ENCODE measurements at regions not wholly inside any gene's neighbourhood (a gene's known extent, or its start where the extent isn't known, plus 50 kb on each side); places are given as distances from the start of the nearest gene placed in this dataset.

GRCh38 chr1:229710746-229711145 is 84.7 kb downstream of the URB2 start:
- Histone ChIP-seq H3K36me3 (no peaks in the 10 kb centered on the region), H3K27ac (no peak overlapping the region), H3K4me1 (no peaks in the 10 kb centered on the region), H3K9me3 (peaks cover 0 to 8% of the 10 kb centered on the region in 2 donors), H3K4me3 (no peak overlapping the region), H3K27me3 (no peaks in the 10 kb centered on the region)
- DNase-seq: no peak
- in situ Hi-C loops (cut with MboI; ENCODE audit: low pct_ligation_motif_present in 1 of 4, low pct_unique_long_range_greater_than_20kb in 1 of 4, low sequenced_read_pairs in 3 of 4) (no loop called here), intact Hi-C loops (cut with DNase I; ENCODE audit: low total_unique reads) (no loop called here)
- no peak for TF ChIP-seq POLR2AphosphoS5 (IDR thresholded peaks at IDR 0.05)
- no peak for TF ChIP-seq CTCF (IDR thresholded peaks at IDR 0.05)
- TF ChIP-seq EP300 (IDR thresholded peaks at IDR 0.05; ENCODE audit: low read depth): no peak
- TF ChIP-seq POLR2A (IDR thresholded peaks at IDR 0.05): no peak

- Histone ChIP-seq H3K36me3 (no peaks in the 10 kb centered on the region), H3K27ac (no peak overlapping the region), H3K27me3 (no peaks in the 10 kb centered on the region), H3K9me3 (no peaks in the 10 kb centered on the region), H3K4me1 (no peaks in the 10 kb centered on the region), H3K4me3 (no peak overlapping the region)
- intact Hi-C loops (cut with DNase I; ENCODE audit: low total_unique reads): no loop called here
- DNase-seq: no peak
- 90 to 100% methylated on average over 2 of the region's 2 CpGs for WGBS, 2 donors (ENCODE audit: low coverage in 1 of 2)
- in situ Hi-C loops (cut with MboI; ENCODE audit: low pct_ligation_motif_present in 1 of 4, low pct_unique_long_range_greater_than_20kb in 1 of 4, low sequenced_read_pairs in 3 of 4): no loop called here
- no peak for TF ChIP-seq EP300 (IDR thresholded peaks at IDR 0.05; ENCODE audit: low read depth)
- no peak for TF ChIP-seq CTCF (IDR thresholded peaks at IDR 0.05)
- TF ChIP-seq POLR2AphosphoS5 (IDR thresholded peaks at IDR 0.05): no peak
- TF ChIP-seq POLR2A (IDR thresholded peaks at IDR 0.05): no peak
Measured at GRCh38 chr1:229714306-229714705, 88.3 kb downstream of the URB2 start.

GRCh38 chr1:229714964-229715603 is 89.0 kb downstream of the URB2 start:
- DNase-seq: peak; percentile 48
- Histone ChIP-seq H3K4me3 (no peak overlapping the region), H3K4me1 (no peaks in the 10 kb centered on the region), H3K27ac (no peak overlapping the region), H3K9me3 (no peaks in the 10 kb centered on the region), H3K27me3 (no peaks in the 10 kb centered on the region), H3K36me3 (no peaks in the 10 kb centered on the region)
- in situ Hi-C loops (cut with MboI; ENCODE audit: low pct_ligation_motif_present in 1 of 4, low pct_unique_long_range_greater_than_20kb in 1 of 4, low sequenced_read_pairs in 3 of 4): no loop called here
- intact Hi-C loops (cut with DNase I; ENCODE audit: low total_unique reads): no loop called here
- TF ChIP-seq CTCF (IDR thresholded peaks at IDR 0.05) (peak in 3 of 5 experiments; percentile 31 to 35 (median 34)), EP300 (IDR thresholded peaks at IDR 0.05; ENCODE audit: low read depth) (no peak)
- 30 to 76% methylated on average over 3 to 8 of the region's 8 CpGs for WGBS, 2 donors (ENCODE audit: low coverage in 1 of 2)

GRCh38 chr1:229716069-229716468 is 90.0 kb downstream of the URB2 start:
- Histone ChIP-seq H3K4me1 (no peaks in the 10 kb centered on the region), H3K9me3 (no peaks in the 10 kb centered on the region), H3K4me3 (no peak overlapping the region), H3K27ac (no peak overlapping the region), H3K36me3 (no peaks in the 10 kb centered on the region), H3K27me3 (no peaks in the 10 kb centered on the region)
- intact Hi-C loops (cut with DNase I; ENCODE audit: low total_unique reads): no loop called here
- in situ Hi-C loops (cut with MboI; ENCODE audit: low pct_ligation_motif_present in 1 of 4, low pct_unique_long_range_greater_than_20kb in 1 of 4, low sequenced_read_pairs in 3 of 4): no loop called here
- WGBS, 2 donors (ENCODE audit: low coverage in 1 of 2): 73 to 96% methylated on average over 2 to 10 of the region's 10 CpGs
- TF ChIP-seq POLR2A (IDR thresholded peaks at IDR 0.05) (no peak), POLR2AphosphoS5 (IDR thresholded peaks at IDR 0.05) (no peak), CTCF (IDR thresholded peaks at IDR 0.05) (no peak), EP300 (IDR thresholded peaks at IDR 0.05; ENCODE audit: low read depth) (no peak)
- no peak for DNase-seq
